Tibial nerve (tissue), 3 donors: ENCODE measurements at regions not wholly inside any gene's neighbourhood (a gene's known extent, or its start where the extent isn't known, plus 50 kb on each side); places are given as distances from the start of the nearest gene placed in this dataset.

Experiments used
- CTCF ChIP-seq, 5 experiments: fragments of 200-600 bp in 3 of 5; fragments of 450-650 bp in 2 of 5; sonication (generic) in 3 of 5; IDR thresholded peaks; one replicate each; pipeline ENCODE4 v1.5.1; 2016 to 2019; ENCODE audit warnings: antibody characterized with exemption in 5 of 5, mild to moderate bottlenecking in 3 of 5, moderate library complexity in 2 of 5
- POLR2A ChIP-seq, 2 donors: fragments of 450-650 bp; IDR thresholded peaks; one replicate each; pipeline ENCODE4 v1.6.1; 2017; ENCODE audit warnings: antibody characterized with exemption in 2 of 2, mild to moderate bottlenecking in 2 of 2, moderate library complexity in 2 of 2

GRCh38 chr15:29411299-29411698 is 141.7 kb upstream of the NSMCE3 start:
- TF ChIP-seq CTCF (IDR thresholded peaks at IDR 0.05): no peak
- no peak for TF ChIP-seq POLR2A (IDR thresholded peaks at IDR 0.05)
